ENCODE measurements at regions not wholly inside any gene's neighbourhood (a gene's known extent, or its start where the extent isn't known, plus 50 kb on each side); places are given as distances from the start of the nearest gene placed in this dataset.

DNA sequence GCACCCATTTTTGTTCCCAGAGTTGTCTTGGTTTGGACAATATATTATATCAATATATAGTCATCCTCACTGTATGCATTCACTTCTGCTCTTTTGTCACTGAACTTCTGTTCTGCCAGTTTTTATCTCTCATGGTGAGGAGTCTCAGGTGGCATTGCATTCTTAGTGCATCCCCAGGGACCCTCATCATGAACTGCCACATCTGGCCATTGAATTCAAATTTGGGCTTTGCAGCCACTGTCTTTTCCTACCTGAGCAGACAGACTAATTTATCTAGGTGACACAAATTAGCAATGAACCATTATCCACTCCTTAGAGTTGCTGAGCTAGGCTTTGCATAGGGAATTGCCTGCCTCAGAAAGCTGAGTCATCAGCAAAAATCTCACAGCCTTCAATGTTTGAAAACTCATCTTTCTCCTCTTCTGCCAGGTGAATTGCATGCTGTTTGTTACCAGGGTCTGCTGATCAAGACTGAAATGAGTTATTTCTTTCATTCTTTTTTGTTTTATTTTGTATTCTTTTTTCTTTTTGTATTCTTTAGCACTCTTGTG lies 316.8 kb upstream of the MTPN start:
- TF ChIP-seq, protein P1, sequence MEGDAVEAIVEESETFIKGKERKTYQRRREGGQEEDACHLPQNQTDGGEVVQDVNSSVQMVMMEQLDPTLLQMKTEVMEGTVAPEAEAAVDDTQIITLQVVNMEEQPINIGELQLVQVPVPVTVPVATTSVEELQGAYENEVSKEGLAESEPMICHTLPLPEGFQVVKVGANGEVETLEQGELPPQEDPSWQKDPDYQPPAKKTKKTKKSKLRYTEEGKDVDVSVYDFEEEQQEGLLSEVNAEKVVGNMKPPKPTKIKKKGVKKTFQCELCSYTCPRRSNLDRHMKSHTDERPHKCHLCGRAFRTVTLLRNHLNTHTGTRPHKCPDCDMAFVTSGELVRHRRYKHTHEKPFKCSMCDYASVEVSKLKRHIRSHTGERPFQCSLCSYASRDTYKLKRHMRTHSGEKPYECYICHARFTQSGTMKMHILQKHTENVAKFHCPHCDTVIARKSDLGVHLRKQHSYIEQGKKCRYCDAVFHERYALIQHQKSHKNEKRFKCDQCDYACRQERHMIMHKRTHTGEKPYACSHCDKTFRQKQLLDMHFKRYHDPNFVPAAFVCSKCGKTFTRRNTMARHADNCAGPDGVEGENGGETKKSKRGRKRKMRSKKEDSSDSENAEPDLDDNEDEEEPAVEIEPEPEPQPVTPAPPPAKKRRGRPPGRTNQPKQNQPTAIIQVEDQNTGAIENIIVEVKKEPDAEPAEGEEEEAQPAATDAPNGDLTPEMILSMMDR (IDR thresholded peaks at IDR 0.05) = no peak
- no peak for TF ChIP-seq POLR2A (IDR thresholded peaks at IDR 0.05)

Measured in stomach (tissue), 4 donors.